ENCODE measurements at regions not wholly inside any gene's neighbourhood (a gene's known extent, or its start where the extent isn't known, plus 50 kb on each side); places are given as distances from the start of the nearest gene placed in this dataset.

- no peak for DNase-seq (ENCODE audit: low spot score)
Measured at GRCh38 chr6:164296411-164296810, 881.9 kb downstream of the QKI start.

DNA sequence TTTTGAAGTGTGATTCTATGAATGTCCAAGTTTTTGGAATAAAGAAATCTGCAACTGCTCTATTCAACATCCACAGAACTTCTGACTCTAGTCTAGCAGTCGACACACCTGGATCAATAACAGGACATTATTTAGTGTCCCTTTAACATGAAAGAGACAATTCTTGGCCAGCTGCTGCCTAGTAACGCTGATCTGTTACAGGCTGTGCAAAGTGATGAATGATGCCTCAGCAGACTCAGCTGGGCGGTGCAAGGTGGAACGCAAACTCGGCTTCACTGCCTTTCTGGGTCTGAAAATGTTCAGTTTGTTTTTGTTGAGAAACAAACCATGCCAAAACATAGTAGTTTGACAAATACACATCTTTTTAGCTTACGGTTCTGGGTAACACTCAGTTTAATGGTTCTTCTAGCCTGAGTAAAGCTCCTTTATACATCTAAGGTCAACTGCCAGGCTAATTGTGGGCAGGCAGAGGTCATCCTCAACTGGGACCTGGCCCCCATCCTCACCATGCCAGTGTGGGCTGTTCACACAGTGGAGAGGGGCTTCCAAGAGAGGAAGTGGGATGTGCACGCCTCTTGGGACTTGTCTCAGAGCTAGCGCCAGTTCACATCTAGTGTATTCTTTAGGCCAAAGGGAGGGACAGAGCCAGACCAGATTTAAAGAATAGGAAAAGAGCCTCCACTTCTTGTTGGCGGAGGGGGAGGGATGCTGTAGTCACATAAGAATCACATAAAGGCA, 879.7 kb downstream of the QKI start:
- no peak for DNase-seq (ENCODE audit: low spot score)

GRCh38 chr6:164291224-164291623, 876.7 kb downstream of the QKI start:
- DNase-seq (ENCODE audit: low spot score): no peak

DNA sequence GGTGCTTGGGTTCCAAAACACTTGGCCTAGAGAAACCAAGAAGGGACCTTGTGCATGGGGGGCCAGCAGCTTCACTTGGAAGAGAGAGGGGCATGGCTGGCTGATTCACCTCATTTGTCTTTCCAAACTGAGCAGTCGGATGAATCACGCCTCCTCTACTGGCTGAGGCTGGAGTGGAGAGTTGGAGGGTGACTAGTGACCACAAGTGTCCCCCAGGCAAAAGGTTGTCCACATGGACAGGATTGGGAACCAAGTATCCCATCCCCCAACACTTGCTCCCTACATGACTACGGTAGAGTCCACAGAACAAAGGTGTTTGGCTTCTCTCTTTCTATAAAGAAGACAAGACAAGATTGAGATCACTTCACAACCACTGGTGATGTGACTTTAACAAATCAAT, 875.6 kb downstream of the QKI start:
- no peak for DNase-seq (ENCODE audit: low spot score)

DNA sequence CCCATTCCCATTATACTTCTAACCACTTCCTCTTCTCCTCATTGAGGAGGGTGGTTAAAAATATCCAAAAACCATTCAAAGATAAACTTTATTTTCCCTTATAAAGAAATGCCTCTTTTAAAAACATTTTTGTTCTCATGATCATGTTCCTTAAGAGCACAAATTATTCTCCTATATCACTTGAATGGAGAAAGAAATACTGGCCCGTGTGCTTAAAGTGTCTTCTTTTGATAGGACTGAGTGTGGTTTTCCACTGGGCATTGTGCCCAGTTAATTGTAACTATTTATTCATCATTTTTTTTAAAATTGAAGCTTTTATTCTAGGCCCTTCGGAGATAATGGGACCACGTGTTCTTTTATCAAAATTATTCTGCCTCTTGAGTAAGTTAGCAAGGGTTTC, 871.5 kb downstream of the QKI start:
- no peak for DNase-seq (ENCODE audit: low spot score)

GRCh38 chr6:164283574-164283973, 869.1 kb downstream of the QKI start:
- DNase-seq (ENCODE audit: low spot score): no peak

DNA sequence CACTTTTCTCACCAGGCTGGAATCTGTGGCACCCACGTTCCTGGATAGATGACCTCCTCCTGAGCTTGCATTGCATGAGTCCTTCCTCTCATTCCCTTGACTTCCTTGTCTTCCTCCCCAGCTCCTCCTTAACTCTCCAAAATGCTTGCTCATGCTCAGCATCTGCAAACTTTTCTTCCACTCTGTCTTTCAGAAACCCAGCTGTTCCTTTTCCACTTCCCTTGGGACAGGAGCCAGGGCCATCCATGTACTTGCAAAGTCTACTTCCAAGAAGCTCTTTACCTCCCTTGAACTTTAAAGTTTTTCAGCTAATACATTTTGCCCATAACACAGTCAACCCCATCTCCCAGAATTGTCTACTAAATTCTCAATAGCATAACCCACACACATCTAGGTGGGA, 861.7 kb downstream of the QKI start:
- no peak for DNase-seq (ENCODE audit: low spot score)

DNA sequence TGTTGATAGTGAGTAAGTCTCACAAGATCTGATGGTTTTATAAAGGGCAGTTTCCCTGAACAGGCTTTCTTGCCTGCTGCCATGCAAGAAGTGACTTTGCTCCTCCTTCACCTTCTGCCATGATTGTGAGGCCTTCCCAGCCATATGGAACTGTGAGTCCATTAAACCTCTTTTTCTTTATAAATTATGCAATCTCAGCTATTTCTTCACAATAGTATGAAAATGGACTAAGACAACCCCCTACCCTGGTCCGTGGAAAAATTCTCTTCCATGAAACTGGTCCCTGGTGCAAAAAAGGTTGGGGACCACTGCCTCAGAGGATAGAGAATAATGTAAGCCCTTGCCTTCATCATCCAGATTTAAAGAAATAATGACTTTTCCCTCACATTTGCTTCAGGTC, 861.3 kb downstream of the QKI start:
- DNase-seq (ENCODE audit: low spot score): no peak

DNA sequence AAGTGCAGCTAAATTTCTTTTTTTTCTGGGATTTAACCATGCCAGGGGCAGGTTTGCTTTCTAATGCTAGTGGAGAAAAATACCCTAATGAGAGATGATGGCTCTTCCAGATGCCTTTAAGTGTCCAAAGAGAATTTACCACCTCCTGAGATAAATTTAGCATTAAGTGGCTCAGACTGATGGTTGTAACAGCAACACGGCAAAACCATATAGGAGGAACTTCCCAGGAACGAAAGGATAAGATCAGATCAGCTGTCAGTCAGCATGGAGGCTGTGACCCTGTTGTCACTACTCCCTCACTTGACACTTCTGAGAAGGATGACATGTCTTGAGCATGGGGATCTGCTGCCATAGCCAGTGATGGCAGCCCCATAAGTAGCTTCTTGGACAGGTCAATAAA, 860.0 kb downstream of the QKI start:
- no peak for DNase-seq (ENCODE audit: low spot score)

- DNase-seq (ENCODE audit: low spot score): no peak
Measured at GRCh38 chr6:164273491-164273890, 859.0 kb downstream of the QKI start.

DNA sequence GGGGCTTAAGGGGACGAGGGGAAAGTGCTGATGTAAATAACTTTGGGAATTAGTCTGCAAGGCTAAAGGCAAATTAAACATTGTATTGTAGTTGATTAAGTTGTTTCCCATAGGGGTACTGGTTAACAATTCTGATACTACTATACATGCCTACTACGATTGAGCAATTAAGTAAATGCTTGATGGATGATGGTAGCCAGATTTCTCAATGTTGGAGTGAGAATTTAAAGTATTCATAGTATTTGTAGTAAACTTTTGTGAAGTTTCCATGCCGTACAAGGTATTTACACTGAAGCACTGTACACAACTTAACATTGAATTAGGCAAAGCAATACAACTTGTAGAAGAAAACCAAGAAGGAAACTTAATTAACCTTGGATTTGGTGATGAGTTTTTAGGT, 852.3 kb downstream of the QKI start:
- no peak for DNase-seq (ENCODE audit: low spot score)

DNA sequence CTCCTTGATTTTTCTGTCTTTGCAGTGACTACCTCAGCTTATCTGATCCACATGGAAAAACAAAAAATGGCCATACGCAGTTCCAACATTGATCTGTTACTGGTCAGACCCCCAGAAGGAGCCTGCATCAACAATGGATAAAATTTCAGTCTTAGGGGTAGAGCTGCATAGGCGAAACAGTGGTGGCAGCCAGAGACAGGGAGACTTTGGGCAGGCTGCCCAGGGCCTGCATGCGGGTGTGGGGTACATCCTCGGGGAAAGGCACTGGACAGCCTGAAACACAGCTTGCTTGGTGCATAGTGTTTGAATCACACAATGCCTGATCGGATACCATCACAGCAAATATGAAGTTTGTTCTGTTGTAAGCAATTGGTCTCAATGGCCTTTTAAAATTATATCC, 847.8 kb downstream of the QKI start:
- DNase-seq (ENCODE audit: low spot score): no peak

DNA sequence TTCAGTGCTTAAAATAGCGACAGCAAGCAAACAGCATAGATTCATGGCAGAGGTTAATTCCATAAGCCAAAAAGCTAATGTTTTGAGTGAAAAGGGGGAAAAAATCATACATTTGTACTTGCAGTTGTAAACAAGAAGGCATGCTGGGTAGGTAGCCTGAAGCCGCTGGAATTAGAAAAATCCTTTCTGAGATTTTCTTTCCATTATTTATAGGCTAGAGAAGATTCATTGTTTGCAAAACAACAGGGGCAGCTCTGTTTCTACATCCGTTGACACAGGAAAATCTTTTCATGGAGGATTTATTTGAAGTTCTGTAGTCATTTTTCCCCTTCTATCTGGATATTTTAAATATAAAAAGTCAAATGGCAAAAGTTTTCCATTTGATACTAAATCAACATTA, 843.9 kb downstream of the QKI start:
- no peak for DNase-seq (ENCODE audit: low spot score)

GRCh38 chr6:164252948-164253347, 838.4 kb downstream of the QKI start:
- no peak for DNase-seq (ENCODE audit: low spot score)

GRCh38 chr6:164252291-164252690, 837.8 kb downstream of the QKI start:
- DNase-seq (ENCODE audit: low spot score): no peak

GRCh38 chr6:164247106-164247505, 832.6 kb downstream of the QKI start:
- peak; percentile 76 for DNase-seq (ENCODE audit: low spot score)

DNA sequence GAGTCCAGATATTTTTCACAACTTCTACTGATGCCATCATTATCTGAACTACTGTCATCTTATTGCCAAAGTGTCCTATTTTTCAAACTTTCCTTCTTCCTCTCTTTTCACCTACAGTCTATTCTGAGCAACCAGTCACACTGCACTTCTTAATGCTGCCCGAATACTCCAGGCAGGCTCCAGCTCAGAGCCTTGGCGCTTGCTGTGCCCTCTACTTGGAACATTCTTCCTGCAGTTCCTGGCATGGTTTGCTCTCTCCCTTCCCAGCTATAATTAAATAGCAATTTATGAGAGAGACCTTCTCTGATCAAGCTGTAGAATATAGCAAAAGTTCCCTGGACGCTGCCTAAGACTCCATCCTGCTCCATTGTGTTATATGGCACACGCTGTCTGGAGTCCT, 831.6 kb downstream of the QKI start:
- no peak for DNase-seq (ENCODE audit: low spot score)

GRCh38 chr6:164243949-164244348, 829.4 kb downstream of the QKI start:
- no peak for DNase-seq (ENCODE audit: low spot score)

GRCh38 chr6:164243012-164243610, 828.6 kb downstream of the QKI start:
- no peak for DNase-seq (ENCODE audit: low spot score)

DNA sequence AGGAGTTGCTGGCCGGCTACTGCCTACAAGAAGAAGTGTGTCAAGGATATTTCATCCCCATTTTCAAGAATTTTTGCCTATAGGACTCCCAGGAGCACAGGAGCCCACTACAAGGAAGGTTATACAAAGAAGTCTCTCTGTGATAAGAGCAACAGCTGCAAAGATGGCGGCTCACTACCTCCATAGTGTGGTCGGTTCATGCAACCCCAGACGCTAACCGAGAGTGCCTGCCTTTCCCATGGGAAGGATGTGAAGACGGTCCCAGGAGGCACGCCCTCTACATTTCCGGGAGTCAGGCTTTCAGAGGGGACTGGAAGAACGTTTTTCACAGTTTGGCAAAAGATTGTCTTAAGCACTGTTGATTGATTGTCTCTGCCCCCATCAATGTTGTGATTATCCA, 816.3 kb downstream of the QKI start:
- no peak for DNase-seq (ENCODE audit: low spot score)

DNA sequence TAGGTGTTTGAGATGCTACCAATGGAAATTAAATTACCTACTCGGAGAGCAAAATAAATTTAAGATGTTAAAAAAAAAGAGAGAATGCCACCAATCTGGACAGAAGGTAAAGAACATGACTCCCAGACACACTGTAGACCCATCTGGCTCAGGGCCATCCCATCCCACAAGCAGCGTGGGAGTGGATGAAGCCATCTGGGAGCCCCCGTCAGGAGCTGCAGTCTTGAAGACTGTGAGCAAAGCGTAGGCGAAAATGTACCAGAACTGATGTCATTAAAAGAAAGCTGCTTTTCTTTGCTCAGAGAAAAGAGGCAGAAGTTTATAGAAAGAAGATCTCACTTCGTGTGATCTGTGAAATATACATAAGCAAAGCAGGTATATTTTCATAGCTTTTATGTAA, 815.7 kb downstream of the QKI start:
- peak; percentile 56 for DNase-seq (ENCODE audit: low spot score)

GRCh38 chr6:164229716-164230115, 815.2 kb downstream of the QKI start:
- DNase-seq (ENCODE audit: low spot score): no peak

- no peak for DNase-seq (ENCODE audit: low spot score)
Measured at GRCh38 chr6:164227952-164228522, 813.5 kb downstream of the QKI start.

GRCh38 chr6:164216839-164217238, 802.3 kb downstream of the QKI start:
- no peak for DNase-seq (ENCODE audit: low spot score)

Data from putamen (tissue), 1 donor.